HG02610 (cell line): ENCODE measurements at regions not wholly inside any gene's neighbourhood (a gene's known extent, or its start where the extent isn't known, plus 50 kb on each side); places are given as distances from the start of the nearest gene placed in this dataset.

ENCODE experiments used
- ATAC-seq: cut with Tn5 transposase; IDR thresholded peaks from one replicate; pipeline ENCODE4 v1.9.1; 2021; ENCODE audit warnings: mild to moderate bottlenecking, moderate library complexity; ENCODE audit not compliant: unreplicated experiment

DNA sequence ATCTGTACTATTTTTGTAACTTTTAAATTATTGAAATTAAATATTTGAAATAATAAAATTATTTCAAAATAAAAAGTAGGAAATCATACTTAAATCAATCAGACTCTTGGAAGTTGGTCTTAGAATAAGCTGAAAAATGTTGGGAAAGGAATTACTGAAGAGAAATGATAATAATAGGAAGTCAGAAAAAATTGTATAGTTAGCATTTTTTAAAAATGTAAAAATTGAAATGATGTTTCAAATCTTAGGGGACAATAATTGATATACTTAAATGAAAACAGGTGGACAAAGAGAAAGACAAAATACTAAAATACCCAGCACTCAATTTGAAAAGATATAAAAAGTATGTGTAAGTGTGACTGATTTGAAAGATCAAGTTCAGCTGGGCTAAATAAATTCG is 186.1 kb downstream of the BMP2 start:
- ATAC-seq = no peak

GRCh38 chr20:6954219-6954618 is 186.7 kb downstream of the BMP2 start:
- ATAC-seq = no peak

DNA sequence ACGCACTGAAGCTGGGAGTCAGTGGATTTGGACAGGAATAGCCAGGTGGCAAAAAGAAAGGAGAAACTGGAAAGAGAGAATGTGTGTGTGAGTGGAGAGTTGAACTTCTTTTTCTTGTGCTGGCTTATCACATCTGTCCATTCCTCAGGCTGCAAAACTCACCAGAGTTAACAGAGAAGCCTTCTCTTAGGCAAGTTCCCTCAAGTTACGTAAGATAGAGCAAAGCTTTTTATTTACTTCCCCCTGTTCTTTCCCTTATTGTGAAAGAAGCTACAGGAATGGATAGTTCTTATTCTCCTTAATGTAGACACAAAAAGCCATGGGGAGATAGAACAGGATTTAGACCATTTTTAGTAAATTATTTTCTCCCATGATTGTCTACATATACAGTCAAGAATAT is 188.6 kb downstream of the BMP2 start:
- ATAC-seq = no peak

- ATAC-seq = no peak
These were observed 189.1 kb downstream of the BMP2 start for GRCh38 chr20:6956574-6956973.

GRCh38 chr20:6959900-6960312 is 192.4 kb downstream of the BMP2 start:
- ATAC-seq = no peak

DNA sequence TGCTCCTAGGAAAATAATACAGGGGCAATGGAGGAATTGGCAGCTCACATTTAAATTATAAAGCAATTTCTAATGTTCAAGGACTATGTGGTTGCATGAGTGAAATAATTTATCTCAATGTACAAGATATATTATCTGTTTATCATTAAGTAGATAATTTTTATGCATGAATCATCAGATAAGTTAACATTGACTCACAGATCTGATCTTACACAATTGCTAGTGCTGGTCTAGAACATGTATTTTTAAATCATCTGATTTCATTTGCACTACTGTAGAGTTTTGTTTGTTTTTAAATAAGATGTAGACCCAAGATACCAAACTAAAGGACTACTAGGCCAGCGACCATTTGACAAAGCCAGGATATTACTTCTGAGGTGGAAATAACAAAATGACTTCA is 199.2 kb downstream of the BMP2 start:
- ATAC-seq = no peak

- no peak for ATAC-seq
These were observed 207.4 kb downstream of the BMP2 start for GRCh38 chr20:6974838-6975237.

DNA sequence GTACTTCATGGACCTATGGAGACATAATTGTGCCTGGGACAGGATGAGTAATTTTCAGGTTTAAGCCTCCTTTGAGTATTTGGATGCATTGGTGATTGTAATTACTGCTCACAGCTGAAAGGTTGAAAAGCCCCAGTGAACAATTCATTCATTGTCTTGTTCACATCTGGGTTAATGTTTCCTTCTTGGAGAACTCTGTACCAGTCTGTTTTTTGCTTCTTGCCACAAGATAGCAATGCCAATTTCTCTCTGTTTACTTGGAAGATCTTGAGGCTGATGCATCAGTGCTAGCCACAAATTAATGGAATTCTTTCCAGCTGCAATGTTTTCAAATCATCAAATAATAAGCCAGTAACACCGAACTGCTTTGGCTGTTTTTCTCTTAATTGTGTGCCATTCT is 207.8 kb downstream of the BMP2 start:
- no peak for ATAC-seq

- ATAC-seq = no peak
These were observed 208.8 kb downstream of the BMP2 start for GRCh38 chr20:6976106-6976900.

- no peak for ATAC-seq
These were observed 212.1 kb downstream of the BMP2 start for GRCh38 chr20:6979621-6980020.

GRCh38 chr20:6993011-6993410 is 225.5 kb downstream of the BMP2 start:
- ATAC-seq = no peak

- no peak for ATAC-seq
These were observed 226.0 kb downstream of the BMP2 start for GRCh38 chr20:6993511-6993910.

DNA sequence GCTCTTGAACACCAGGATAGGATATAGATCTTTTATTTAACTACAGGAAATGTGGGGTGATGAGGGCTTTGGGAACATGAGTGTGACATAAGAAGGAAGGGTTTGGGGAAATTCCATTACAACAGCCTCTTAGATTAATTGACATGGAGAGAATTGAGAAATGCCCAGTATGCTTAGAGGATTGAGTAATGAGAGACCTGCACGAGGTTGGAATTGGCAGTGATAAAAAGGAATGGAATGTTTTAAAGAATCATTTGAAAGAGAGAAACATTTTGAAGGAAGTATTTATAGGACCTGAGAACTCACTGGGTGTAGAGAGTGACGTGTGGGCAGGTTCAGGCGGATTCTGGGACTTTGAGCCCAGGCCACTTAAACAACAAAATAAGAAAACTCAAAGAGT is 227.0 kb downstream of the BMP2 start:
- ATAC-seq = no peak

DNA sequence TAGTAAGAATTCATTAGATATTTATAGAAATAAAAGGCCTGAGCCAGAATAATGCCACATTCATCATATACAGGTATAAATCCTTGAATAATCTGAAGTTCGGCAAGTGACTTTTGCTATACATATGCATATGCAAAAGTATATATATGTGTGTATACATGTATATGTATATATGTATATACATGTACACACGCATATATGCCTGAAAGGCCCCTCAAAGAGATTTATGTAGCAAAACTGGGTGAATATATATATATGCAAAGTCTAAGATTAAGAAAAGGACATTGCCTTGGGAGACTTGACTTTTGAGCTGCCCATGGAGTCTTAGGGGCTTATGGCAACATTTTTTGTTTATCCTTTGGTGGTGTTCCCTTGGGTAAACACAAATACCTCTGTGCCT is 231.4 kb downstream of the BMP2 start:
- ATAC-seq = no peak

DNA sequence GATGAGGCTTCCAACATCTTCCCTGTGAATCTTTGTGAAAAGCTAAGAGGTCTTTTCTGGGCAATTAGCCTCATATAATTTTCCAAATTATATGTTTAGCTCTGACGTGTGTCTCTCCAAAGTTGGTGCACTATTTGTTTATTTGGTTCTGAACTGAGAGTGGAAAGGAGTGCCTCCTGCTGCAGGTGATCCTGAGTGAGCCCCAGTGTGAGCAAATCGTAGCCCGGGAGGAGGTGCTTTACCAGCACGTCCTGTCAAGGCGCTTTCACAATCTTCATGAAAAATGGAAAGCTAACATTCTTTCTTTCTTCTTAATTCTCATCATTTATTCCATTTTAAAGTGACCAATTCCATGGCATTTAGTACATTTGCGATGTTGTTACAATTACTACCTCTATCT is 231.9 kb downstream of the BMP2 start:
- no peak for ATAC-seq

DNA sequence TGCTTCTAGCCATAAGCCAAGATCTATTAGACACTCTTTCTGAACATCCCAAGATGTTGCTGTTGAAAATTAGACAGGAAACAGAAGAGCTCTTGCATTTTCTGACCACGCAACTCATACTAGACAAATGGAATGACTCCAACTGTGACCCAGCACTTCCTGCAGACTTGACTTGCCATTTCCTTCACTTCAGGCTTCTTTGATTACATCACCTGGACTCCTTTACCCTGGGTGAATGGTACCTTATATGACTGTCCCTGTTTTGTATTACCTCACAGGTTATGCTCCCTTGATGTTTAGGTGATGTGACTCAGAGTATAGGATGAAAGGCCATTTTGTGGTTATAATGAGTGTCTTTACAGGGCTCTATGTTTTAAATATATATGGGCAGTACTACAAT is 236.1 kb downstream of the BMP2 start:
- no peak for ATAC-seq

DNA sequence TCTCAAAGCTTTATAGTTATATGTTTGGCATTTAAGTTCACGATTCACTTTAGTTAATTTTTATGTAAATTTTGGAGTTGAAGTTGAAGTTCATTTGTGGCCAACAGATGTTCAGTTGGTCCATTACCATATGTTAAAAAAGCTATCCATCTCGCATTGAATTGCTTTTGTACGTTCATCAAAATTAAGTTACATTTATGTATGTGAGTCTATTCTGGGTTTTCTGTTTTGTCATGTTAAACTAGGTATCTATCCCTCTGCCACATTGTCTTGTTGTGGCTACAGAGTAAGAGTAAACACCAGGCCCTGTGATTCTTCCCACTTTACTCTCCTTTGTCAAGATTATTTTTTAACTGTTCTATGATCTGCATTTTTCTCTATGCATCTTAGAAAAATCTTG is 237.3 kb downstream of the BMP2 start:
- ATAC-seq = no peak

DNA sequence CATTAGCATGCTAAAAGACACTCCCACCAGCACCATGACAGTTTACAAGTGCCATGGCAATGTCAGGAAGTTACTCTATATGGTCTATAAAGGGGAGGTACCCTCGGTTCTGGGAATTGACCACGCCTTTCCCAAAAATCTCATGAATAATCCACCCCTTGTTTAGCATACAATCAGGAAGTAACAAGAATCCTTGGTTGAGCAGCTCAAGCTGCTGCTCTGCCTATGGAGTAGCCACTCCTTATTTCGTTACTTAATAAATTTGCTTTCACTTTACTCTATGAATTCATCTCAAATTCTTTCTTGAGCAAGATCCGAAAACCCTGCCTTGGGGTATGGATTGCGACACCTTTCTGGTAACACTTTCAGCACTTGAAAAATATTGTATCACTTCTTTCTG is 243.0 kb downstream of the BMP2 start:
- no peak for ATAC-seq

DNA sequence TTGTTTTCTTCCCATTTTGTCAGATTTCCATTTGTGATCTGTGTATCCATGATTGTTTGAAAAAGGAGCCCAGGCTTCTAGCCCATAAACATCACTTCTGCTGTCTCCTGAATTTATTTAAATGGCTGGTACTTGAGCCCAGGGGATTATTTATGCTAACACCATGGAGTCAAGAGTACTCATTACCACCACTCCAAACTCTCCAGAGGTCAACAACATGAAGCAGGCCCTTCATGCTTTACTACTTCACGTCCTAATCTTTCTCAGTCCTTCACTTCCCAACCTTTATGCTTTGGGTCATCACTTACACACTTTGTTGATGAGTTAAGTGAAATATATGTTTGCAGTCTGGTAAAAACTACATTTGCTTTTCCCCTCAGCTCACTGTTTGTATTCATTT is 247.8 kb downstream of the BMP2 start:
- no peak for ATAC-seq

- no peak for ATAC-seq
These were observed 255.1 kb downstream of the BMP2 start for GRCh38 chr20:7022597-7022996.

DNA sequence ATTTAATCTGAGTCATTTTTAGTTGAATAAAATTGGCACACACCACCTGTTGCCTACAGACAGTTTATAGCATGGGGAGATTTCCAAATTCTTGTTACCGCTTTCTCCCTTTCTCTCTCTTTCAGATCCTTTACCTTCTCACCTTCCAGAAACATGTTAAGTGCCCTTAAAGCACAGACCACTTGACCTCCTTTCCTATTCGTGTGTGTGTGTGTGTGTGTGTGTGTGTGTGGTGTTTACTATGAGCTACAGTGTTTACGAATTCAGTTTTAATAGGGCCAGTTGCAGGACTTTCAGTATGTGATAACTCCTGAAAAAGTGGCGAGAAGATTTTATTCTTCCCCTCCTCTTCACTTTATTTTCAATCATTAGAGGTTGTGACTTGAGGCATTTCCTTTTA is 258.1 kb downstream of the BMP2 start:
- ATAC-seq = no peak

DNA sequence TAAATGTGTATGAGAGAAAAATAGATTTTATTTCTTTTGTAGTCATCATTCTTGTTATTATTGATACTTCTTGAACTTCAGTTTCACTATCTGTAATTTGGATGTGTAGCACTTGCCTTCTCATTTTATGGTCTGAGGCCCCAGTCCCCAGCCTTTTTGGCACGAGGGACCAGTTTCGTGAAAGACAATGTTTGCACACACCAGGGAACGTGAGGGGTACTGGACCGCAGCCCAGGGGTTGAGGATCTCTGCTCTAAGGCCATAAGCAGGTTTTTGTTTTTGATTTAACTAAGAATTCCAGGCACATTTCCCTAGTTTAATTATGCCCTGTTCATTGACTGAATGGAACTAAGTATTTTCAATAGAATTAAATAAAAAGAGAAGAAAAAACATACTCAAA is 261.5 kb downstream of the BMP2 start:
- no peak for ATAC-seq

DNA sequence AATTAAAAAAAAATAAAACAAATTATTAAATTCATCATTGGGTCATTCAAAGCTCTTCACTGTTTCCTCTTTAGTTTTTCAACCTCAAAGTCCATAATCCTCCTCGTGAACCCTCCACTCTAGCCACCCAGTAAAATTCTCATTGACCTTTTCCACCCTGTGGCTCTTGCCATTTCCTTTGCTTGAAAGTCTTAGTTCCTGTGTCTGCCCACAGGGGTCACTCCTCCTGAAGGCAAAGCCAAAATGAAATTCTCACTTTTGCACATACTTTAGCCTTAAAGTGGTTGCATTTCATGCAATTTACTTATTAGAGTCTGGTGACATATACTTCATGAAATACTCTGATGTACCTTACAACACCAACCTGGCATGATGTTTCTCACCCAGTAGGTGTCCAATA is 263.7 kb downstream of the BMP2 start:
- no peak for ATAC-seq
